NCI-H748 (cell line): ENCODE measurements at regions not wholly inside any gene's neighbourhood (a gene's known extent, or its start where the extent isn't known, plus 50 kb on each side); places are given as distances from the start of the nearest gene placed in this dataset.

Source experiments
- DNase-seq: peaks from one replicate; lab custom pipeline; 2025; ENCODE audit not compliant: unreplicated experiment; lab: John Stamatoyannopoulos, UW

GRCh38 chrX:116605576-116605975 lies 142.8 kb upstream of the CT83 start:
- no peak for DNase-seq

GRCh38 chrX:116596010-116596409 lies 133.2 kb upstream of the CT83 start:
- no peak for DNase-seq
